GM18517 (cell line): ENCODE measurements at regions not wholly inside any gene's neighbourhood (a gene's known extent, or its start where the extent isn't known, plus 50 kb on each side); places are given as distances from the start of the nearest gene placed in this dataset.
"Not testable (repeated sequence)": the region's sequence is repeated elsewhere in the genome, so short reads cannot be mapped to it uniquely, and the experiment has no call there.

Experiments used
- ATAC-seq: cut with Tn5 transposase; IDR thresholded peaks from one replicate; pipeline ENCODE4 v1.9.1; 2021; ENCODE audit warnings: mild to moderate bottlenecking, moderate library complexity; ENCODE audit not compliant: unreplicated experiment

GRCh38 chr2:181789827-181790448 is 101.6 kb upstream of the ITPRID2 start:
- ATAC-seq, result no peak

GRCh38 chr2:181790716-181791649 is 100.5 kb upstream of the ITPRID2 start:
- ATAC-seq, result peak; percentile 98

DNA sequence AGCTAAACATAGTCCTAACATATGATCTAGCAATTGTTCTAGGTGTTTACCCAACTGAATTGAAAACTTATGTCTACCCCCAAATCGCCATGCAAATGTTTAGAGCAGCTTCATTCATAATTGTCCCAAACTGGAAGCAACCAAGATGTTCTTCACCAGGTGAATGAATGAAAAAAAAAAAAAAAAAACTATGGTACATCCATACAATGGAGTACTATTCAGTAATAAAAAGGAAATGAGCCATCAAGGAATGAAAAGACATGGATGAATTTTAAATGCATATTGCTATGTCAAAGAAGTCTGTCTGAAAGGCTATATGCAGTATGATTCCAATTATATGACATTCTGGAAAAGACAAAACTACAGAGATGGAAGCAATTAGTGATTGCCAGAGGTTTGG is 98.6 kb upstream of the ITPRID2 start:
- ATAC-seq, result no peak

DNA sequence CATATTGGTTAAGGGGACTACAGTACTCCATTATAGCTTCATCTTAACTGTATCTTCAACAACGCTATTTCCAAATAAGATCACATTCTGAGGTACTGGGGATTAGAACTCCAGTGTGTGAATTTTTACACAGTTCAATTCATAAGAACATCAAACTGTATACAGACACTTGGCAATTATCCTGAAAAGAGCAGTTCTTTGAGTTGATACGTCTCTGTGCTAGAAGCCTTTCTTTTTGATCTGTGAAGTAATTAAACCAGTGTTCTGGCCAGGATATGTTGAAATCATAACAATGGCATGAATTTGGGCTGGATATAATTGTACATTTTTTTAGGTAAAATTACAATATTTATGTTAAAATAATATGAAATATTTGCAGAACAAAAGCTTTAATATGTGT is 93.5 kb upstream of the ITPRID2 start:
- no peak for ATAC-seq

GRCh38 chr2:181802300-181802699 is 89.2 kb upstream of the ITPRID2 start:
- ATAC-seq, result not testable (repeated sequence)

DNA sequence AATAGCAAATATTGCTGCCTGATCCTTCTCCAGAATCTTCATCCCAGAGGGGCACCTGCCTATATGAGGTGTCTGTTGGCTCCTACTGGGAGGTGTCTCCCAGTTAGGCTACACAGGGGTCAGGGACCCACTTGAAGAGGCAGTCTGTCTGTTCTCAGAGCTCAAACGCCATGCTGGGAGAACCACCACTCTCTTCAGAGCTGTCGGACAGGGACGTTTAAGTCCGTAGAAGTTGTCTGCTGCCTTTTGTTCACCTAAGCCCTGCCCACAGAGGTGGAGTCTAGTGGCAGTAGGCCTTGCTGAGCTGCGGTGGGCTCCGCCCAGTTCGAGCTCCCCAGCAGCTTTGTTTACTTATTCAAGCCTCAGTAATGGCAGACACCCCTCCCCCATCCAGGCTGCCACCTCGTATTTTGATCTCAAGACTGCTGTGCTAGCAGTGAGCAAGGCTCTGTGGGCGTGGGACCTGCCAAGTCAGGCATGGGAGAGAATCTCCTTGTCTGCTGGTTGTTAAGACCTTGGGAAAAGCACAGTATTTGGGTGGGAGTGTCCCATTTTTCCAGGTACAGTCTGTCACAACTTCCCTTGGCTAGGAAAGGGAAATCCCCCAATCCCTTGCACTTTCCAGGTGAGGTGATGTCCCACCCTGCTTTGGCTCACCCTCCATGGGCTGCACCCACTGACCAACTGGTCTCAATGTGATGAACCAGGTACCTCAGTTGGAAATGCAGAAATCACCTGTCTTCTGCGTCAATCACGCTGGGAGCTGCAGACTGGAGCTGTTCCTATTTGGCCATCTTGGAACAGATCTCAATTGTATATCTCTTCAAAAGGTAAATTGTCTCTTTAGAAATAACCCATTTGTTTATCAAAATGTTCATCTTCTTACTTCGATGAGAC is 87.4 kb upstream of the ITPRID2 start:
- not testable (repeated sequence) for ATAC-seq

DNA sequence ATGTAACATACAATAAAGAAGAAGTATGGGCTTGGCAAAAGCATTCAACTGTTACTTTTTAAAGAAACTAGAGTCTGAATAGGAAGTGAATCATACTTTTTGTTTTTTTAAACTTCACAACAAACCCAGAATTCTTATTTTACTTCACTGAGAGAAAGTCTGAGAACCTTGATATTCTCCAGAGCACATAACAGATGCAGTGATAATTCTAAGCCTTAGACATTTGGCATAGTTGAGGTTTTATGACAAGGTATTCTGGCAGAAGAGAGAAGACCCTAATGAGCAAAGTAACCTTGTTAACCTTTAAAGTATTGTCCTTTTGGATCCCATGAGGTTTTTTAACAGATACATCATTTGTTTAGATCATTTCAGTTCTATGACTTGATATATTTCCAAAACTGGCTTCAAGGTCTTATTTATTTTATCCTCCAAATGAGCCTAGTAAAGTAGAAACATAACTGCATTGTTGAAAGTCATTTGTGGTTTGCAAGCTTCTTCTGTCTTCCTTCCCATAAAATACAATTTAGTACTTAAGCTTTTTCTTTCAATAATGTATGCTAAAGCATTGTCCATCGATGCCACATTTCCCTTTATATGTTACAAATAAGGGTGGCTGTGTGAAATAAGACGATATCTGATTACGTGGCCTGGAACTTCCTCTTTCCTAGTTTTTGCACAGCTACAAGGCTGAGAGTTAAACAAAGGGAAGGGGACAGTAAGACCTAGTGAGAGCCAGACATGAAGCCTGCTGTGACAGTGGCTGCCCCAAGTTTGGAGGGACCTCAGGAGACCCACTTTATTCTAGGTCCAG is 86.1 kb upstream of the ITPRID2 start:
- no peak for ATAC-seq

DNA sequence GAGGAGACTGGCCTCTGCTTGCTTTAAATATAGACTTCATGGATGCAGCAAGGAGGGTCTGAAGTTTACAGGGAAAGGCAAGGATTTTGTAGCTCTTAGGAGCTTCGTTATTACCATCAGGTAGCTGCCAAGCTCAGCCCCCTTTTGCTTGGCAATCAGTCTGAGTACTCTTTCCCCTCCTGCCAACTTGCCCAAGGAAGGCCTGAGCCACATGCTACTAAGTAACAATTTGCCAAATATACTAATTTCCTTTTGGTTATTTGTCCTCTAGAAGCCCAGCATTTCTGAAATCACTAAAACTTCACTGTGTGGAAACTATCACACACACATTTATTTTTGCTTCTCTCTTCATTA is 85.5 kb upstream of the ITPRID2 start:
- no peak for ATAC-seq

GRCh38 chr2:181807526-181807925 is 84.0 kb upstream of the ITPRID2 start:
- no peak for ATAC-seq

GRCh38 chr2:181810823-181811695 is 80.5 kb upstream of the ITPRID2 start:
- no peak for ATAC-seq

GRCh38 chr2:181812106-181812743 is 79.3 kb upstream of the ITPRID2 start:
- ATAC-seq, result no peak

GRCh38 chr2:181814057-181814491 is 77.5 kb upstream of the ITPRID2 start:
- no peak for ATAC-seq

- ATAC-seq, result no peak
Measured at GRCh38 chr2:181817509-181817908, 74.0 kb upstream of the ITPRID2 start.

DNA sequence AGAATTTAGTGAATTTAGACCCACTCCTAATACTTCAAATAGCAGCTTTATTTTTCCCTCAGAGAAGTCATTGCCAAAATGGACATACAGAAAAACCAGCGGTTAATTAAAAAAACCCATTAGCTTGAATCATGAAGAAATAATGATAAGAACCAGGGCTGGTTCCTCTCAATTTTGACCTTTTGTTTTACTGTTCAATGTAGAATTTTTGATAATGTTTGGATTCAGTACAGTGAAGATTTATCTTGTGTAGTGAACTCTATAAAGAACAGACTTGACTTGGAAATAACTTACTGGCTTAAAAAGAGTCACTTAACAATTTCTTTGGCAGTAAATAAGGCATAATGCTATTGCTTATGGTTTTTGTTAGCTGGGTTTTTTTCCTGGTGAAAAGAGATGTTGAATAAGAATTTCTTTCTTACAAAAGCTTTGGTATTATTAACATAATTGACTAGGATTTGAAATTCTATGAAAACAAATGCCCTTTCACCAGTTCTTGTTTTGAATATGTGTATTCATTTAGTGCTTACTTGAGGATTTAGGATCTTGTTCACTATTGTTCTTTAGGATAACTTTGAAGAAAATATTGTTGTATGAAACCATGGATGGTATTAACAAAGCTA is 73.4 kb upstream of the ITPRID2 start:
- ATAC-seq, result no peak

DNA sequence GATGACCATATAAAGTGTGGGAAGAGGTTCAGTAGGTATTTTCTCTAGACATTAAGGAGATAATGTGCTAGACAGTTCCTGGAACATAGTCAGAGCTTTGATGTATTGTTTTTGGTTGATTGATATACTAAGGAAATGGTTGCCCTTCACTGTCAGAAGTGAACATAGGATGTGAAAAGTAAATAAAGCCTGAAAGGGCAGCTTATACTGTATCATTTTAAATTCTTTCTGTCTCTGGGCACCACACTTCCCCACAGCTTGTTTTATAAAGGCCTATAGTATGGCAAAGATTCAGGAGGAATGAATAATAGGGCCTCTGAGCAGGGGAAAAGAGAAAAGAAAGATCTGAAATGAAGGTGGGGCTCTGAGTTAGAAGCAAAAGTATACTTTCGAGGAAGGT is 72.7 kb upstream of the ITPRID2 start:
- no peak for ATAC-seq

GRCh38 chr2:181821049-181821448 is 70.5 kb upstream of the ITPRID2 start:
- ATAC-seq, result no peak

DNA sequence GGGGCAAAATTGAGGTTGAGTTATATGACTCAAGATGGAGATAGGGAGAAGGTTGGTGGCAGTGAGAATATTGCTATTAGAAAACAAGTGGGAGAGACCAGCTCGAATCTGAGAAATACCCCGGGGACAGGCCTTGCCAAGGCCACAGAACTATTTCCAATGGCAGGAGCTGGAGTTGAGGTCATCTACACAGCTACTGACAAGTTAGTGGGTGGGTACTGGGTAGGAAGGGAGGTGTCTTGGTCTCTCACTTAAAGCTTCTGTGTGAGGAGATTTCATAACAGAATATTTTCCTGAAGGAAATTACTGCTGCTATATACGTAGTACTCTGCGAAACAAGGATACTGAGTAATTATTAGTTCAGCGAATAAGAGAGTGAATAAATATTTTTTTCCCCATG is 69.4 kb upstream of the ITPRID2 start:
- ATAC-seq, result no peak

DNA sequence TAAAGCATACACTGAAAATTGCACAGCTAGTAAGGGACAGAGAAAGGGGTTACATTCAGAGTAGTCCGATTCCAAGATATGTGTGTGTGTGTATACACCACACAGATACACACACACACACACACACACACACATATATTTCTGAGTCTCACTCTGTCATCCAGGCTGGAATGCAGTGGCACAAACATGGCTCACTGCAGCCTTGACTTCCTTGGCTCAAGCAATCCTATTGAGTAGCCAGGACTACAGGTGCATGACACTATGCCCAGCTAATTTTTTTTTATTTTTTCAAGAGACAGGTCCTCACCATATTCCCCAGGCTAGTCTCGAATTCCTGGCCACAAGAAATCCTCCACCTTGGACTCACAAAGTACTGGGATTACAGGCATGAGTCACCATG is 68.1 kb upstream of the ITPRID2 start:
- ATAC-seq, result no peak
